Glutamatergic neuron (in vitro differentiated cells): ENCODE measurements at regions not wholly inside any gene's neighbourhood (a gene's known extent, or its start where the extent isn't known, plus 50 kb on each side); places are given as distances from the start of the nearest gene placed in this dataset.

Source experiments
- DNase-seq: peaks from one replicate; pipeline ENCODE4 v3.0.0; 2022
- H3K27ac Mint-ChIP-seq: one replicate; pipeline ENCODE4 v1.8.0; 2020; ENCODE audit warnings: mild to moderate bottlenecking, mixed read lengths, inconsistent platforms; ENCODE audit not compliant: unreplicated experiment
- H3K27me3 Mint-ChIP-seq: one replicate; pipeline ENCODE4 v1.8.0; 2020; ENCODE audit warnings: mild to moderate bottlenecking, moderate library complexity, mixed read lengths, inconsistent platforms; ENCODE audit not compliant: unreplicated experiment
- H3K36me3 Mint-ChIP-seq: one replicate; pipeline ENCODE4 v1.8.0; 2020; ENCODE audit warnings: mild to moderate bottlenecking, mixed read lengths, inconsistent platforms; ENCODE audit not compliant: unreplicated experiment
- H3K4me1 Mint-ChIP-seq: one replicate; pipeline ENCODE4 v1.8.0; 2020; ENCODE audit warnings: mild to moderate bottlenecking, low read depth, mixed read lengths, inconsistent platforms; ENCODE audit not compliant: unreplicated experiment
- H3K4me3 Mint-ChIP-seq: one replicate; pipeline ENCODE4 v1.8.0; 2020; ENCODE audit warnings: mild to moderate bottlenecking, mixed read lengths, inconsistent platforms; ENCODE audit not compliant: unreplicated experiment
- H3K9me3 Mint-ChIP-seq: one replicate; pipeline ENCODE4 v1.8.0; 2020; ENCODE audit warnings: mild to moderate bottlenecking, moderate library complexity, mixed read lengths, inconsistent platforms; ENCODE audit not compliant: unreplicated experiment
- TF ChIP-seq, protein P1 (sequence below): fragments of 200-600 bp; sonication (generic); IDR thresholded peaks from one replicate; pipeline ENCODE4 v1.5.0; 2021; ENCODE audit not compliant: partially characterized antibody, unreplicated experiment

DNA sequence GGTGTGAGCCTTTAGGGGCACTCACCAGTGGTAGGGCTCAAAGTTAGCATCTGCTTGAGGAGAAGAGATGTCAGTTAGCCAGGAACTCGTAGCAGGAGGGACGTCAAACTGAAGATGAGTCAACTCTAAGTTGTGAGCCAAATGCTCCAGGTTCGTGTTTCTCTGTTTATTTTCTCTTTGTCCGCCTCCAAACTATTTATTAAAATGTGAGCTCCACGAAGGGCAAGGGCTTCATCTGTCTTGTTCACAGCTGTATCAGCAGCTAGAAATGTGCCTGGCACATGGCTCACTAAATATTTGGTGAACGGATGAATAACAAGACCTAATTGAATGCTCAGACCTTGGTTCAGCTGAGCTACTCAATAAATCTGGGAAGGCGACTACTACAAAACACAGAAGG lies 248.9 kb downstream of the BCOR start:
- no peak for DNase-seq
- H3K27ac Mint-ChIP-seq: no peak overlapping the region
- peaks cover 4% of the 10 kb centered on the region for H3K9me3 Mint-ChIP-seq
- peaks cover 22% of the 10 kb centered on the region for H3K4me1 Mint-ChIP-seq
- no peak overlapping the region for H3K4me3 Mint-ChIP-seq
- no peaks in the 10 kb centered on the region for H3K36me3 Mint-ChIP-seq
- no peaks in the 10 kb centered on the region for H3K27me3 Mint-ChIP-seq
- TF ChIP-seq, protein P1, sequence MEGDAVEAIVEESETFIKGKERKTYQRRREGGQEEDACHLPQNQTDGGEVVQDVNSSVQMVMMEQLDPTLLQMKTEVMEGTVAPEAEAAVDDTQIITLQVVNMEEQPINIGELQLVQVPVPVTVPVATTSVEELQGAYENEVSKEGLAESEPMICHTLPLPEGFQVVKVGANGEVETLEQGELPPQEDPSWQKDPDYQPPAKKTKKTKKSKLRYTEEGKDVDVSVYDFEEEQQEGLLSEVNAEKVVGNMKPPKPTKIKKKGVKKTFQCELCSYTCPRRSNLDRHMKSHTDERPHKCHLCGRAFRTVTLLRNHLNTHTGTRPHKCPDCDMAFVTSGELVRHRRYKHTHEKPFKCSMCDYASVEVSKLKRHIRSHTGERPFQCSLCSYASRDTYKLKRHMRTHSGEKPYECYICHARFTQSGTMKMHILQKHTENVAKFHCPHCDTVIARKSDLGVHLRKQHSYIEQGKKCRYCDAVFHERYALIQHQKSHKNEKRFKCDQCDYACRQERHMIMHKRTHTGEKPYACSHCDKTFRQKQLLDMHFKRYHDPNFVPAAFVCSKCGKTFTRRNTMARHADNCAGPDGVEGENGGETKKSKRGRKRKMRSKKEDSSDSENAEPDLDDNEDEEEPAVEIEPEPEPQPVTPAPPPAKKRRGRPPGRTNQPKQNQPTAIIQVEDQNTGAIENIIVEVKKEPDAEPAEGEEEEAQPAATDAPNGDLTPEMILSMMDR: no peak

GRCh38 chrX:39850209-39850608 lies 247.5 kb downstream of the BCOR start:
- peaks cover 22% of the 10 kb centered on the region for H3K4me1 Mint-ChIP-seq

GRCh38 chrX:39850630-39851152 lies 247.1 kb downstream of the BCOR start:
- no peaks in the 10 kb centered on the region for H3K27me3 Mint-ChIP-seq
- H3K4me3 Mint-ChIP-seq: no peak overlapping the region
- H3K36me3 Mint-ChIP-seq: no peaks in the 10 kb centered on the region
- peaks cover 22% of the 10 kb centered on the region for H3K4me1 Mint-ChIP-seq
- H3K9me3 Mint-ChIP-seq: peaks cover 4% of the 10 kb centered on the region
- H3K27ac Mint-ChIP-seq: no peak overlapping the region
- DNase-seq: no peak
- TF ChIP-seq, protein P1: no peak

More at GRCh38 chrX:39850209-39850608, 247.5 kb downstream of the BCOR start:
- no peak for DNase-seq
- Mint-ChIP-seq H3K27me3 (no peaks in the 10 kb centered on the region), H3K4me3 (no peak overlapping the region), H3K9me3 (peaks cover 4% of the 10 kb centered on the region), H3K27ac (no peak overlapping the region), H3K36me3 (no peaks in the 10 kb centered on the region)
- TF ChIP-seq, protein P1: no peak

GRCh38 chrX:39851745-39852455 lies 245.9 kb downstream of the BCOR start:
- Mint-ChIP-seq H3K36me3 (no peaks in the 10 kb centered on the region), H3K4me1 (peaks cover 22% of the 10 kb centered on the region), H3K27ac (no peak overlapping the region), H3K27me3 (peaks cover 2% of the 10 kb centered on the region), H3K9me3 (peaks cover 4% of the 10 kb centered on the region), H3K4me3 (no peak overlapping the region)
- DNase-seq: no peak
- TF ChIP-seq, protein P1: no peak

GRCh38 chrX:39852491-39852890 lies 245.3 kb downstream of the BCOR start:
- DNase-seq: no peak
- Mint-ChIP-seq H3K9me3 (peaks cover 4% of the 10 kb centered on the region), H3K4me3 (no peak overlapping the region), H3K27me3 (peaks cover 2% of the 10 kb centered on the region), H3K27ac (no peak overlapping the region), H3K4me1 (peaks cover 22% of the 10 kb centered on the region), H3K36me3 (no peaks in the 10 kb centered on the region)
- TF ChIP-seq, protein P1: no peak
